ENCODE measurements at regions not wholly inside any gene's neighbourhood (a gene's known extent, or its start where the extent isn't known, plus 50 kb on each side); places are given as distances from the start of the nearest gene placed in this dataset.

DNA sequence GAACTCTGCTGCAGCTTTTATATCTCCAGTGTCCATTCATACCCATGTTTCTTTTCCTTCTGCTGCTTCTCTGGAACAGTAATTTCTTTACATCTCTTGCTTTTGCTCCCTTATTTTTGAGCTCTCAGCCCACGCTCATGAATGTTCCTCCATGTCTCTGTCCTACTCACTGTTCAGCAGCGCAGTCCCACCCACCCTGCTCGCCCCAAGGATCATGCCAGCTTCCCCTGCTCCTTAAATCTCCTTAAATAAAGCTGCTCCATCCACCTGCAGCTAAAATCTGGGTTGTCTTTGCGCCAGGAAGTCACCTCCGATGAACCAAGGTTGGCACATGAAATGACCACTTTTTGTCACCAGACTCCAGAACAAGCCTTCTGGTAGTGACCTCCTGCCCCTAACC lies 201.1 kb upstream of the RGS6 start:
- Histone ChIP-seq H3K4me1 (peaks cover 11 to 14% of the 10 kb centered on the region in 2 donors), H3K36me3 (peaks cover 5 to 17% of the 10 kb centered on the region in 2 donors), H3K27me3 (no peaks in the 10 kb centered on the region), H3K9me3 (no peaks in the 10 kb centered on the region), H3K4me3 (replicated peaks in 1 of 3) (no peak overlapping the region), H3K27ac (no peak overlapping the region)
- intact Hi-C loops (cut with DNase I): loop anchor here (10.0 kb wide), 1 partner anchor 406 kb away; the partner anchor contains the start of gene SIPA1L1
- DNase-seq: no peak
- 96 to 99% methylated on average over 5 of the region's 5 CpGs for WGBS, 2 donors
- TF ChIP-seq, protein P1, sequence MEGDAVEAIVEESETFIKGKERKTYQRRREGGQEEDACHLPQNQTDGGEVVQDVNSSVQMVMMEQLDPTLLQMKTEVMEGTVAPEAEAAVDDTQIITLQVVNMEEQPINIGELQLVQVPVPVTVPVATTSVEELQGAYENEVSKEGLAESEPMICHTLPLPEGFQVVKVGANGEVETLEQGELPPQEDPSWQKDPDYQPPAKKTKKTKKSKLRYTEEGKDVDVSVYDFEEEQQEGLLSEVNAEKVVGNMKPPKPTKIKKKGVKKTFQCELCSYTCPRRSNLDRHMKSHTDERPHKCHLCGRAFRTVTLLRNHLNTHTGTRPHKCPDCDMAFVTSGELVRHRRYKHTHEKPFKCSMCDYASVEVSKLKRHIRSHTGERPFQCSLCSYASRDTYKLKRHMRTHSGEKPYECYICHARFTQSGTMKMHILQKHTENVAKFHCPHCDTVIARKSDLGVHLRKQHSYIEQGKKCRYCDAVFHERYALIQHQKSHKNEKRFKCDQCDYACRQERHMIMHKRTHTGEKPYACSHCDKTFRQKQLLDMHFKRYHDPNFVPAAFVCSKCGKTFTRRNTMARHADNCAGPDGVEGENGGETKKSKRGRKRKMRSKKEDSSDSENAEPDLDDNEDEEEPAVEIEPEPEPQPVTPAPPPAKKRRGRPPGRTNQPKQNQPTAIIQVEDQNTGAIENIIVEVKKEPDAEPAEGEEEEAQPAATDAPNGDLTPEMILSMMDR (IDR thresholded peaks at IDR 0.05): no peak
- TF ChIP-seq POLR2A (IDR thresholded peaks at IDR 0.05): no peak

DNA sequence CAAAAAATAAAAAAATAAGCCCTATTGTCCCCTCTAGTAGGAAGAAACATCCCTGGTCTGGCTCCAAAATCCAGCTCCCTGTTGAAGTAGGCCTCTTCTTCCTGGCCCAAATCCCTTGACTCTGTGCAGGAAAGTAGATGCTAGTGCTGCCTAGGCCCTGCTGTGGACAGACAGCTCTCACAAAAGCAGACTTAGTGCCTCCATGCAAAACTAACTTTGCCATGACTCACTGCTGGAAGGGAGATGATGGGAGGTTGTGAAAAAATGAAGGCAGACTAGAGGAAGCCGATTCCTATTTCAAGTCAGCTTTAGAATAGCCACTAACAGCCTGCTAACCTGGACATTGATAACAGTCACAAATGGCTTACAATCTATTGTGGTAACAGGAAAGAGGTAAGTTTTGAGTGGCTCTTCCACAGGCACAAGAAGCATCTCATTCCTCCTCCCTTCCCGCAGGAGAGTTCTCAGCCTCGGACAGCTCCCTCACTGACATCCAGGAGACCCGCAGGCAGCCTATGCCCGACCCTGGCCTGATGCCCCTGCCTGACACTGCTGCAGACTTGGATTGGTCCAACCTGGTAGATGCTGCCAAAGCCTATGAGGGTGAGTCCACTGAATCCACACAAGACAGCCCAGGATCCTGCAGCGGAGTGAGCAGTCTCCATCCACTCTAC lies 198.9 kb upstream of the RGS6 start:
- Histone ChIP-seq H3K27ac (no peak overlapping the region), H3K36me3 (peaks cover 5 to 20% of the 10 kb centered on the region in 2 donors), H3K4me3 (replicated peaks in 1 of 3) (no peak overlapping the region), H3K27me3 (no peaks in the 10 kb centered on the region), H3K4me1 (peaks cover 8 to 11% of the 10 kb centered on the region in 2 donors), H3K9me3 (no peaks in the 10 kb centered on the region)
- intact Hi-C loops (cut with DNase I): loop anchor here (10.0 kb wide), 1 partner anchor 409 kb away; the partner anchor contains the start of gene SIPA1L1
- no peak for DNase-seq
- WGBS, 2 donors: 88 to 96% methylated on average over 5 to 6 of the region's 6 CpGs
- TF ChIP-seq, protein P1 (IDR thresholded peaks at IDR 0.05): no peak
- TF ChIP-seq POLR2A (IDR thresholded peaks at IDR 0.05): no peak

DNA sequence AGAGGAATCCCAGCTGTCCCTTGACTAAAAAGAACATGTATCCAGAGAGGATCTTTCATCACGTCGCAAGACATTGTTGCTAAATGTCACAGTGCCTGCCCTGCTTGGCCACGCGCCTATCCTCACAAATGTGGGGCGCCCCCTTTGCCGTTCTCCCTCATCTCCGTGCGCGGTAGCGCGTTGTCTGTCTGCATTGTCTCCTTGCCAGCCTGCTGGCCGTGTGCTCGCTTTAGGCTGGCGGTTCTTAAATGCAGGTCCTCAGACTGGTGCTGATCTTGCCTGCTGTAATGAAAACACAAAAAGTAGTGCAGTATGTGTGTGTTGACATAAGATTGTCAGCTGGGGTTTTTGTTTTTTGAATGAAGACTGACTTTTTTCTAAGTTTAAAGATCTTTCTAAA lies 198.2 kb upstream of the RGS6 start:
- intact Hi-C loops (cut with DNase I): loop anchor here (10.0 kb wide), 1 partner anchor 409 kb away; the partner anchor contains the start of gene SIPA1L1
- 60 to 62% methylated on average over 14 of the region's 14 CpGs for WGBS, 2 donors
- Histone ChIP-seq H3K4me1 (peaks cover 8 to 11% of the 10 kb centered on the region in 2 donors), H3K4me3 (replicated peaks in 1 of 3) (no peak overlapping the region), H3K27ac (peak overlapping the region in 1 of 3 donors; percentile 50), H3K9me3 (no peaks in the 10 kb centered on the region), H3K36me3 (peaks cover 5 to 23% of the 10 kb centered on the region in 2 donors), H3K27me3 (no peaks in the 10 kb centered on the region)
- peak; percentile 63 to 64 for DNase-seq
- TF ChIP-seq, protein P1 (IDR thresholded peaks at IDR 0.05): no peak
- no peak for TF ChIP-seq POLR2A (IDR thresholded peaks at IDR 0.05)

DNA sequence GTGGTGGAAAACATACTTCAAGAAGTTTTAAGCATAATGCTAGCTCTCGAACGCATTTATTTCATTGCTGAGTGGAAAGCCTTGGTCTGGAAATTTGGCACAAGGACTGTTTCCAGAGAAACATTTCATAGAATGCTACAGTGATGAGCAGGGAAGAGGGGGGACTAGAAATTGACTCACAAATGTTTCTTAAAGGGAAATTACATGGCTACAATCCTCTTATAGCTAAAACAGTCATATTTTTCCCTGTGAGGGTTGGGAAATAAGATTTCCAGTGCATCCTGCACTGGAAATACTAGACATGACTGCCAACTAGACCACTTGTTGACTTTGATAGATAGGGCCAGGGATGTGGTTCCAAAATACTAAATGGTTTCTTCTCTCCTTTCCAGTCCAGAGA lies 197.3 kb upstream of the RGS6 start:
- intact Hi-C loops (cut with DNase I): loop anchor here (10.0 kb wide), 1 partner anchor 410 kb away; the partner anchor contains the start of gene SIPA1L1
- H3K36me3 ChIP-seq: peaks cover 5 to 27% of the 10 kb centered on the region in 2 donors
- TF ChIP-seq, protein P1 (IDR thresholded peaks at IDR 0.05): no peak
- TF ChIP-seq POLR2A (IDR thresholded peaks at IDR 0.05): no peak

DNA sequence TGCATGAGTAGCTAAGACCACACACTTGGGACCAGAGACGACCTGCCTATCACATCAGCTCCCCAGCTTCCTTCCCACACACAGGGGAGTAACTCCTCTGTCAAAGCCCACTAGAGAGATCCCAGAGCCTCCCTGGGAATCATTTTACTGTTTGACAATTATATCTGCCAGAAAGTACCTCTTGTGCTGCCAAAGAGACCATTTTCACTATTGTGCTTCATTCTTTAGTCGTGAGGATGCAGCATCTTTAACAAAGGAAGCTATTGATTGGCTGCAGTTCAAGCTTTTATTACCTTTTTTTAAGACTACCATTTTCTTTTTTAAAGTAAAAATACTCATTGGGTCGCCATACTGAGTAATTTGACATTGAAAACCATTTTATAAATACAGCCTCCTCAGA lies 194.5 kb upstream of the RGS6 start:
- no peak for DNase-seq
- Histone ChIP-seq H3K27me3 (no peaks in the 10 kb centered on the region), H3K27ac (no peak overlapping the region), H3K4me3 (replicated peaks in 1 of 3) (no peak overlapping the region), H3K36me3 (peaks cover 5 to 27% of the 10 kb centered on the region in 2 donors), H3K9me3 (no peaks in the 10 kb centered on the region), H3K4me1 (peaks cover 8 to 11% of the 10 kb centered on the region in 2 donors)
- intact Hi-C loops (cut with DNase I): loop anchor here (10.0 kb wide), 1 partner anchor 413 kb away; the partner anchor contains the start of gene SIPA1L1
- WGBS, 2 donors: 84 to 86% methylated on average over 3 of the region's 3 CpGs
- TF ChIP-seq POLR2A (IDR thresholded peaks at IDR 0.05): no peak
- TF ChIP-seq, protein P1 (IDR thresholded peaks at IDR 0.05): no peak

More for the DNA sequence above, 197.3 kb upstream of the RGS6 start:
- Histone ChIP-seq H3K9me3 (no peaks in the 10 kb centered on the region), H3K27ac (peak overlapping the region in 1 of 3 donors; percentile 56), H3K4me3 (replicated peaks in 1 of 3) (no peak overlapping the region), H3K27me3 (no peaks in the 10 kb centered on the region), H3K4me1 (peaks cover 8 to 11% of the 10 kb centered on the region in 2 donors)
- WGBS, 2 donors: 28 to 39% methylated on average over 2 of the region's 2 CpGs
- no peak for DNase-seq
